Lower lobe of right lung (tissue), 2 donors: ENCODE measurements at regions not wholly inside any gene's neighbourhood (a gene's known extent, or its start where the extent isn't known, plus 50 kb on each side); places are given as distances from the start of the nearest gene placed in this dataset.

Experiments
- ATAC-seq, 2 donors: fragments of 200-7000 bp; cut with Tn5 transposase; one replicate each; pipeline ENCODE4 v1.9.1; 2020 to 2022; ENCODE audit warnings: mild to moderate bottlenecking in 2 of 2, moderate library complexity in 2 of 2
- DNase-seq: peaks from one replicate; pipeline ENCODE4 v3.0.0-alpha.2; 2020
- H3K27ac ChIP-seq: fragments of 200-600 bp; one replicate; pipeline ENCODE4 v1.8.0; 2022
- H3K27me3 ChIP-seq: fragments of 200-600 bp; one replicate; pipeline ENCODE4 v1.8.0; 2022; ENCODE audit warnings: low read depth
- H3K36me3 ChIP-seq: fragments of 200-600 bp; one replicate; pipeline ENCODE4 v1.8.0; 2022; ENCODE audit warnings: mild to moderate bottlenecking
- H3K4me1 ChIP-seq: fragments of 200-600 bp; one replicate; pipeline ENCODE4 v1.8.0; 2022
- H3K4me3 ChIP-seq: fragments of 200-600 bp; one replicate; pipeline ENCODE4 v1.8.0; 2022; ENCODE audit warnings: mild to moderate bottlenecking
- H3K9me3 ChIP-seq: fragments of 200-600 bp; one replicate; pipeline ENCODE4 v1.8.0; 2022
- CTCF ChIP-seq: fragments of 200-600 bp; IDR thresholded peaks from one replicate; pipeline ENCODE4 v1.8.0; 2022; ENCODE audit warnings: antibody characterized with exemption, mild to moderate bottlenecking
- intact Hi-C: fragments of 100-400 bp; cut with DNase I; formaldehyde crosslinking; loops from one replicate; pipeline ENCODE4 v1.11.0; 2022
- donor health status: DM: no; HTN: yes; CAD: no; lungs with severe emphysema.

DNA sequence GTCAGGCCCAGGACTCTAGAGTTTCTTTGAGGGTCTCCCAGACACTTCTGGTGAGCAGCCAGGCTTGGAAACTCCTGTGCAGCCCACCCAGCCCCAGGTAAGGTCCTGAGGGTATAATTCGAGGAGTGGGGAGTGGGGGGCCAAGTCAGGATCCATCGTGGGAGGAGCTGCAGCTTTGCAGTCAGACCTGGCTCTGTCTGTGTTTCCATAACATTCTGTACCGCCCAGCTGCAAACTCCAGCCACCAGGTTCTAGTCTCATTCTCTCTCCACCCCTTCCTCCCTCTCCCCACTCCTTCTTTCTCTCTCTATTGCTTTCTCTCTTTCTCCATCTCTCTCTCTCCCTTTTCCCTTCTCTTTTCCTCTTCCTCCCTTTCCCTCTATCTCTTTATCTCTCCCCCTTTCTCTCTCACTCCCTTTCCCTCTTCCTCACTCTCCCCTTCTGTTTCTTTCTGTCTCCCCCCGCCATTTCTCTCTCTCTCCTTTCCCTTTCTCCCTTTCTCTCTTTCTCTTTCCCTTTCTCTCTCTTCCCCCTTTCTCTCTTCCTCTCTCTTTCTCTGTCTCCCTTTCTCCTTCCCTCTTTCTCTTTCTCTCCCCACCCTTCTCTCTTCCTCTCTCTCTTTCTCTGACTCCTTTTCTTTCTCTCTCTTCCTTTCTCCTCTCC is 127.2 kb downstream of the MN1 start:
- H3K9me3 ChIP-seq = no peaks in the 10 kb centered on the region
- ATAC-seq (no peak), DNase-seq (no peak)
- intact Hi-C loops = no loop called here
- peaks cover 12% of the 10 kb centered on the region for H3K4me1 ChIP-seq
- H3K4me3 ChIP-seq = no peak overlapping the region
- peaks cover 5% of the 10 kb centered on the region for H3K27me3 ChIP-seq
- no peak for TF ChIP-seq CTCF
- no peak overlapping the region for H3K27ac ChIP-seq
- H3K36me3 ChIP-seq = no peaks in the 10 kb centered on the region

DNA sequence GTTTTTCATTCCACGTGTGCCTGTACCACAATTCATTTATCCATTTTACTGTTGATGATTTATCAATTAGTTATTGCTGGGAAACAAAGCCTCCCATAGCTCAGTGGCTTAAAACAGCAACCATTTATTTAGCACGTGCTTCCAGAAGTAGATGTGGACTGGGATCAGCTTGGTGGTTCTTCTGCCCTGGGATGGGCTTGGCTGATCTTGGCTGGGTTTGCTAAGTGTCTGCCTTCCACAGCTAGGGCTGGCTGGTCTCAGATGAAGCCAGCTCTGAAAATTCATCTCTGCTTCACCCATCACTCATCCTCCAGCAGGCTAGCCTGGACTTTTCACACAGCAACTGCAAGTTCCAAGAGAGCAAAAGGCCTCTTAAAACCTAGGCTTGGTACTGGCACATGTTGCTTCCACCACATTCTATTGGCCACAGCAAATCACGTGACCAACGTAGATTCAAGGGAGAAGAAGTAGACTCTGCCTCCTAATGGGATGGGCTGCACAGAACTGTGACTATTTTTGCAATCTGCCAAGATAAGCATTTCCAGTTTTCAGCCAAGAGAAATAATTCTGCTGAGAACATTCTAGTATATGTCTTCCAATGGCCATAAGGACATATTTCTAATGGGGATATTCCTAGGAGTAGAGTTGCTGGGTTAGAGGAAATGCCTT is 124.9 kb downstream of the MN1 start:
- no peak for DNase-seq
- no peak for ATAC-seq
- H3K27ac ChIP-seq = no peak overlapping the region

GRCh38 chr22:27677905-27678458 is 123.6 kb downstream of the MN1 start:
- DNase-seq (no peak), ATAC-seq (no peak)
- Histone ChIP-seq H3K4me1 (no peaks in the 10 kb centered on the region), H3K4me3 (no peak overlapping the region), H3K27me3 (no peaks in the 10 kb centered on the region), H3K9me3 (no peaks in the 10 kb centered on the region), H3K36me3 (no peaks in the 10 kb centered on the region), H3K27ac (no peak overlapping the region)
- intact Hi-C loops = no loop called here
- no peak for TF ChIP-seq CTCF

More for the DNA sequence above, 124.9 kb downstream of the MN1 start:
- intact Hi-C loops = no loop called here
- no peaks in the 10 kb centered on the region for H3K27me3 ChIP-seq
- no peaks in the 10 kb centered on the region for H3K9me3 ChIP-seq
- no peak for TF ChIP-seq CTCF
- H3K4me3 ChIP-seq = no peak overlapping the region
- no peaks in the 10 kb centered on the region for H3K4me1 ChIP-seq
- H3K36me3 ChIP-seq = no peaks in the 10 kb centered on the region

GRCh38 chr22:27679176-27679575 is 122.4 kb downstream of the MN1 start:
- DNase-seq (no peak), ATAC-seq (no peak)
- intact Hi-C loops = no loop called here
- Histone ChIP-seq H3K4me1 (no peaks in the 10 kb centered on the region), H3K9me3 (no peaks in the 10 kb centered on the region), H3K27ac (no peak overlapping the region), H3K27me3 (no peaks in the 10 kb centered on the region), H3K36me3 (no peaks in the 10 kb centered on the region), H3K4me3 (no peak overlapping the region)
- no peak for TF ChIP-seq CTCF

DNA sequence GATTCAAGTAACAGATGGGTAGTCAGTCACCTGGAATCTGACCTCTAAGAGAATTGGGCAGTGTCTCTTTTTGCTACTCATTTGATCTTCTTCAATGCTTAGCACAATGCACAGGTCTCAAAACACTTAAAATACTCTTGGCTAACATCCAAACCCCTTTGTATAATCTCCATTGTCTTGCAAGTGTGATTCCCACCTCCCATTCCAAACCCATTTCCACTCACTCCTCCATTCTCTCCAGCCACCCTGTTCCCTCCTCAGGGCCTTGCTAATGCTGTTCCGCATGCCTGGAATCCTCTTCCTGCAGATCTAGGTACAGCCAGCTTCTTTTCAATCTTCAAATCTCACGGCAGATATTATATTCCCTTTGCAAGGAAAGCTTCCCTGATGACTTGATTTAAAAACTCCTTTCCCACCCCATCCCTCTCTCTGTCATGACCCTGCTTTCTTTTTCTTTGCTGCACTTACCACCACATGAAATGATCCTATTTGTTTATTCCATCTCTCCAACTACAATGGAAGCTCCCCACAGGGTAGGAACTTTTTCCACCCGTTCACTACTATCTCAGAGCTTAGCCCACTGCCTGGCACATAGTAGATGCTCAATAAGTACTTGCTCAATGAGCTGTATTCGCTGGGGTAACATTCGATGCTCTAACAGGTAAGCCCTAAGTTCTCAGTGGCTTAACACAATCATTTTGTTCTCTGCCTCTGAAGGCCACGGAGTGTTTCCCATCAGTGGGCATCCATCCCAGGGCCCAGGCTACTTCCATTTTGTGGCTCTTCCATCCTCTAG is 121.7 kb downstream of the MN1 start:
- intact Hi-C loops = no loop called here
- H3K27ac ChIP-seq = no peak overlapping the region
- H3K36me3 ChIP-seq = no peaks in the 10 kb centered on the region
- DNase-seq = no peak
- H3K9me3 ChIP-seq = no peaks in the 10 kb centered on the region
- no peak for ATAC-seq
- no peak overlapping the region for H3K4me3 ChIP-seq
- H3K27me3 ChIP-seq = no peaks in the 10 kb centered on the region
- H3K4me1 ChIP-seq = no peaks in the 10 kb centered on the region
- TF ChIP-seq CTCF = no peak
